H1 (cell line): ENCODE measurements at regions not wholly inside any gene's neighbourhood (a gene's known extent, or its start where the extent isn't known, plus 50 kb on each side); places are given as distances from the start of the nearest gene placed in this dataset.

ENCODE experiments used
- CHD2 ChIP-seq: IDR thresholded peaks from 2 replicates; pipeline ENCODE4 v1.6.1; 2012; ENCODE audit warnings: low read length, improper control_type of control experiment
- EZH2 ChIP-seq: fragments of 200-600 bp; sonication (generic); IDR thresholded peaks from 2 replicates; pipeline ENCODE4 v1.7.1; 2012; ENCODE audit warnings: low read depth, mild to moderate bottlenecking, moderate library complexity, low read length, inconsistent platforms; ENCODE audit not compliant: severe bottlenecking
- TF ChIP-seq, protein P1 (sequence below), 3 experiments: IDR thresholded peaks; 1 replicate in 2 of 3; 2 replicates in 1 of 3; pipeline versions ENCODE4 v1.5.1 to v1.6.1; 2011; ENCODE audit warnings: low read length in 3 of 3, mild to moderate bottlenecking in 3 of 3, inconsistent platforms in 2 of 3, low read depth in 1 of 3, moderate library complexity in 1 of 3; ENCODE audit not compliant: insufficient read depth in 1 of 3; ENCODE audit errors: control extremely low read depth in 1 of 3

DNA sequence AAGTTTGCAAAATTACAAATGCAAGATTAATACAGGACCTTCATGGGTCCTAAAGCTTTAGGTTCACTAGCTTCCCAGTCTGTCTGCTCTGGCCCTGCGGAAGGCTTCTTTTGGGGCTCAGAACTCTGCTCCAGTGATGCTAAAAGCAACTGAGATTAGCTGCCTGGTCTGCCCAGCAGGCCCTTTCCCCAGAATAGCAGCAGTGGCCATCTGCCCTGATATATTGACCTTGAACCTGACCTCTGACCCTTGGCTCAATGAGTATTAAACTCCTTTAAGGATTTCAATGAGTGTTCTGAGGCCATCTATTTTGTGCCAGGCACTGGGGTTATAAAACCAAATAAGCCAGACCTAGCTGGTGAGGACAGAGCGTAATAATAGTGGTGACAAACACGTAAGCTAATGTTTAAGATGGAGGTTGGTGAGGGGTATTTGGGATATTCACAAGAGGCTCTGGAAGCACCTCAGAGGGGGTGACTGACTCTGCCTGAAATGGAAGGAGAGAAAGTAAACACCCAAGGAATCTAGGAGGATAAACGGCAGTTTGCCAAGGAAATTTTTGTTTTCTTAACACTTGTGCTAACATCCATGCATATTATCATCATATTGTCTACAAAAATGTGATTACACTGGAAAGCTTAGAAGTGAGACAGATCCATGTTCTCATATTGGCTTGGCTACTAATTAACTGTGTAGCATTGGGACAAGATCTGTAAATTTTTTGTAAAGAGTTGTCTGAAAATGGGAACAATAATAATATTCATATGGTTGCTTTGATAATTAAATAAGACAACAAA, 50.4 kb upstream of the LCLAT1 start:
- TF ChIP-seq, protein P1, sequence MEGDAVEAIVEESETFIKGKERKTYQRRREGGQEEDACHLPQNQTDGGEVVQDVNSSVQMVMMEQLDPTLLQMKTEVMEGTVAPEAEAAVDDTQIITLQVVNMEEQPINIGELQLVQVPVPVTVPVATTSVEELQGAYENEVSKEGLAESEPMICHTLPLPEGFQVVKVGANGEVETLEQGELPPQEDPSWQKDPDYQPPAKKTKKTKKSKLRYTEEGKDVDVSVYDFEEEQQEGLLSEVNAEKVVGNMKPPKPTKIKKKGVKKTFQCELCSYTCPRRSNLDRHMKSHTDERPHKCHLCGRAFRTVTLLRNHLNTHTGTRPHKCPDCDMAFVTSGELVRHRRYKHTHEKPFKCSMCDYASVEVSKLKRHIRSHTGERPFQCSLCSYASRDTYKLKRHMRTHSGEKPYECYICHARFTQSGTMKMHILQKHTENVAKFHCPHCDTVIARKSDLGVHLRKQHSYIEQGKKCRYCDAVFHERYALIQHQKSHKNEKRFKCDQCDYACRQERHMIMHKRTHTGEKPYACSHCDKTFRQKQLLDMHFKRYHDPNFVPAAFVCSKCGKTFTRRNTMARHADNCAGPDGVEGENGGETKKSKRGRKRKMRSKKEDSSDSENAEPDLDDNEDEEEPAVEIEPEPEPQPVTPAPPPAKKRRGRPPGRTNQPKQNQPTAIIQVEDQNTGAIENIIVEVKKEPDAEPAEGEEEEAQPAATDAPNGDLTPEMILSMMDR (IDR thresholded peaks at IDR 0.05; ENCODE audit: control extremely low read depth in 1 of 3, insufficient read depth in 1 of 3, low read depth in 1 of 3, low read length in 3 of 3), result no peak
- TF ChIP-seq CHD2, result no peak
- TF ChIP-seq EZH2, result no peak
